HG02759 (cell line): ENCODE measurements at regions not wholly inside any gene's neighbourhood (a gene's known extent, or its start where the extent isn't known, plus 50 kb on each side); places are given as distances from the start of the nearest gene placed in this dataset.

Source experiments
- ATAC-seq: cut with Tn5 transposase; IDR thresholded peaks from one replicate; pipeline ENCODE4 v1.9.1; 2021; ENCODE audit warnings: mild to moderate bottlenecking, moderate library complexity; ENCODE audit not compliant: unreplicated experiment

- ATAC-seq, result no peak
Observed at GRCh38 chr2:18841248-18842150, 252.1 kb upstream of the NT5C1B start.

- no peak for ATAC-seq
Observed at GRCh38 chr2:18837240-18837639, 247.9 kb upstream of the NT5C1B start.

- no peak for ATAC-seq
Observed at GRCh38 chr2:18836436-18836835, 247.1 kb upstream of the NT5C1B start.

- no peak for ATAC-seq
Observed at GRCh38 chr2:18835787-18836186, 246.4 kb upstream of the NT5C1B start.

GRCh38 chr2:18834341-18834740 is 245.0 kb upstream of the NT5C1B start:
- no peak for ATAC-seq

GRCh38 chr2:18833941-18834340 is 244.6 kb upstream of the NT5C1B start:
- ATAC-seq, result no peak

GRCh38 chr2:18831916-18832510 is 242.6 kb upstream of the NT5C1B start:
- ATAC-seq, result no peak

GRCh38 chr2:18830962-18831361 is 241.6 kb upstream of the NT5C1B start:
- ATAC-seq, result no peak

GRCh38 chr2:18829976-18830375 is 240.6 kb upstream of the NT5C1B start:
- no peak for ATAC-seq

- no peak for ATAC-seq
Observed at GRCh38 chr2:18829251-18829902, 240.0 kb upstream of the NT5C1B start.

- no peak for ATAC-seq
Observed at GRCh38 chr2:18828296-18828695, 238.9 kb upstream of the NT5C1B start.

- ATAC-seq, result no peak
Observed at GRCh38 chr2:18825838-18826237, 236.5 kb upstream of the NT5C1B start.

- no peak for ATAC-seq
Observed at GRCh38 chr2:18824915-18825314, 235.5 kb upstream of the NT5C1B start.

GRCh38 chr2:18824325-18824790 is 235.0 kb upstream of the NT5C1B start:
- no peak for ATAC-seq

GRCh38 chr2:18821431-18821830 is 232.1 kb upstream of the NT5C1B start:
- no peak for ATAC-seq

- ATAC-seq, result no peak
Observed at GRCh38 chr2:18820966-18821365, 231.6 kb upstream of the NT5C1B start.

GRCh38 chr2:18819566-18819965 is 230.2 kb upstream of the NT5C1B start:
- ATAC-seq, result no peak

- ATAC-seq, result no peak
Observed at GRCh38 chr2:18814387-18814786, 225.0 kb upstream of the NT5C1B start.

- ATAC-seq, result no peak
Observed at GRCh38 chr2:18804536-18804935, 215.2 kb upstream of the NT5C1B start.

GRCh38 chr2:18803141-18803939 is 214.0 kb upstream of the NT5C1B start:
- ATAC-seq, result no peak
